Subcutaneous abdominal adipose tissue (tissue), 5 donors: ENCODE measurements at regions not wholly inside any gene's neighbourhood (a gene's known extent, or its start where the extent isn't known, plus 50 kb on each side); places are given as distances from the start of the nearest gene placed in this dataset.

Experiments used
- H3K27ac ChIP-seq: one replicate; pipeline ENCODE4 v1.7.0; 2013; ENCODE audit warnings: low read depth, mild to moderate bottlenecking, inconsistent platforms, low read length, moderate library complexity
- H3K27me3 ChIP-seq, 5 donors: one replicate each; pipeline ENCODE4 v1.7.0; 2013; ENCODE audit warnings: low read length in 5 of 5, inconsistent platforms in 1 of 5; ENCODE audit not compliant: control insufficient read depth in 5 of 5, insufficient read depth in 4 of 5
- H3K36me3 ChIP-seq, 5 donors: one replicate each; pipeline ENCODE4 v1.7.0; 2013; ENCODE audit warnings: low read length in 5 of 5; ENCODE audit not compliant: control insufficient read depth in 5 of 5, insufficient read depth in 5 of 5
- H3K4me1 ChIP-seq, 5 donors: one replicate each; pipeline ENCODE4 v1.7.0; 2013; ENCODE audit warnings: low read length in 5 of 5, mild to moderate bottlenecking in 3 of 5, moderate library complexity in 1 of 5; ENCODE audit not compliant: control insufficient read depth in 5 of 5, insufficient read depth in 5 of 5
- H3K4me3 ChIP-seq, 5 donors: one replicate each; pipeline ENCODE4 v1.7.0; 2013; ENCODE audit warnings: low read length in 5 of 5, low read depth in 1 of 5
- H3K9ac ChIP-seq, 5 donors: one replicate each; pipeline ENCODE4 v1.7.0; 2013; ENCODE audit warnings: low read length in 5 of 5, mild to moderate bottlenecking in 4 of 5, moderate library complexity in 3 of 5
- H3K9me3 ChIP-seq, 5 donors: one replicate each; pipeline ENCODE4 v1.7.0; 2013; ENCODE audit warnings: low read length in 5 of 5; ENCODE audit not compliant: control insufficient read depth in 5 of 5
- donor health status: healthy.
- donor health status: healthy.
- donor health status: healthy.
- donor health status: healthy.
- donor health status: healthy.

- no peaks in the 10 kb centered on the region for H3K9me3 ChIP-seq
- no peak overlapping the region for H3K9ac ChIP-seq
- no peak overlapping the region for H3K27ac ChIP-seq
- no peaks in the 10 kb centered on the region for H3K27me3 ChIP-seq
- H3K4me1 ChIP-seq, result no peaks in the 10 kb centered on the region
- no peaks in the 10 kb centered on the region for H3K36me3 ChIP-seq
- no peak overlapping the region for H3K4me3 ChIP-seq
Measured at GRCh38 chr12:41719214-41719613, 425.5 kb downstream of the GXYLT1 start.

DNA sequence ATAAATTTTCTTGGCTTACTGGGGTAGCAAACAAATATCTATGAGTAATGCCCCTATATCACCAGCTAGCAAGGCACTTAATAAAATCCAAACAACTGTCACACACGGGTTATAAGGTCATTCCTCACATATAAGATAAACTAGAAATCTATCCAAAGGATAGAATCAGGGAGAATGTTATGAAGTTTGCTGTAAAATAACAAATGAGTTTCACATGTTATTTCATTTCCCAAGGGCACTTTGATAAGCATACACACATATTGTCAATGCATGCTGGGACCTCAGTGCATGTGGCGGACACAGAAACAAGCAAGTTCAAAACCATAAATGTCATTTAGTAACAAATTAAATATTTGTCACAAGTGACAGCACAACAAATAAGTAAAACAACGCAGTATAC is 429.4 kb downstream of the GXYLT1 start:
- Histone ChIP-seq H3K9ac (no peak overlapping the region), H3K4me1 (no peaks in the 10 kb centered on the region)

GRCh38 chr12:41709463-41710285 is 435.0 kb downstream of the GXYLT1 start:
- no peak overlapping the region for H3K9ac ChIP-seq
- H3K4me1 ChIP-seq, result no peaks in the 10 kb centered on the region
- H3K27me3 ChIP-seq, result no peaks in the 10 kb centered on the region
- H3K27ac ChIP-seq, result no peak overlapping the region
- H3K4me3 ChIP-seq, result no peak overlapping the region
- no peaks in the 10 kb centered on the region for H3K36me3 ChIP-seq
- H3K9me3 ChIP-seq, result no peaks in the 10 kb centered on the region

More for the DNA sequence above, 429.4 kb downstream of the GXYLT1 start:
- no peaks in the 10 kb centered on the region for H3K36me3 ChIP-seq
- no peaks in the 10 kb centered on the region for H3K9me3 ChIP-seq
- H3K4me3 ChIP-seq, result no peak overlapping the region
- no peak overlapping the region for H3K27ac ChIP-seq
- no peaks in the 10 kb centered on the region for H3K27me3 ChIP-seq

GRCh38 chr12:41709012-41709411 is 435.7 kb downstream of the GXYLT1 start:
- no peak overlapping the region for H3K27ac ChIP-seq
- H3K36me3 ChIP-seq, result no peaks in the 10 kb centered on the region
- no peaks in the 10 kb centered on the region for H3K4me1 ChIP-seq
- H3K9ac ChIP-seq, result no peak overlapping the region
- H3K27me3 ChIP-seq, result no peaks in the 10 kb centered on the region
- H3K4me3 ChIP-seq, result no peak overlapping the region
- H3K9me3 ChIP-seq, result no peaks in the 10 kb centered on the region

GRCh38 chr12:41706376-41706775 is 438.3 kb downstream of the GXYLT1 start:
- Histone ChIP-seq H3K9ac (no peak overlapping the region), H3K36me3 (no peaks in the 10 kb centered on the region), H3K27me3 (no peaks in the 10 kb centered on the region), H3K9me3 (no peaks in the 10 kb centered on the region), H3K4me1 (no peaks in the 10 kb centered on the region), H3K4me3 (no peak overlapping the region), H3K27ac (no peak overlapping the region)

- Histone ChIP-seq H3K27ac (no peak overlapping the region), H3K9me3 (no peaks in the 10 kb centered on the region), H3K27me3 (no peaks in the 10 kb centered on the region), H3K4me1 (no peaks in the 10 kb centered on the region), H3K9ac (no peak overlapping the region), H3K36me3 (no peaks in the 10 kb centered on the region), H3K4me3 (no peak overlapping the region)
Measured at GRCh38 chr12:41701943-41702601, 442.6 kb downstream of the GXYLT1 start.

GRCh38 chr12:41700940-41701339 is 443.7 kb downstream of the GXYLT1 start:
- Histone ChIP-seq H3K9ac (no peak overlapping the region), H3K36me3 (no peaks in the 10 kb centered on the region), H3K4me3 (no peak overlapping the region), H3K9me3 (no peaks in the 10 kb centered on the region), H3K4me1 (no peaks in the 10 kb centered on the region), H3K27me3 (no peaks in the 10 kb centered on the region), H3K27ac (no peak overlapping the region)

DNA sequence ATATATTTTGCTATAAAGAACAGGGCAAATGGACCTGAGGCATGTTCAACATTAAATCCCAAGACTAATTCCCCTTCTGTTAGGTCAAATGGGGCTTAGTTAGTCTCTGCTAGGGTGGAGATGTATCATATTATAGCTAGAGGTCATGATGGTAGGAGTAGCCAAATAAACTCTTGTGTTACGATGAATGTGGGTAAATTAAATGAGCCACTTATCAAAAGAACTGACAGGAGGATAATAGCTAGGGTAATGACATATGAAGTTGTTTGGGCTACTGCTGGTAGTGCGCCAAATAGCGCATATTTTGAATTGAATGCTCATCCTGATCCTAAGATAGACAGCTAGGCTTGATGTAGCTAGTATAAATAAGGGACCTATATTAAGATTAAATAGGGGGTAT is 445.0 kb downstream of the GXYLT1 start:
- Histone ChIP-seq H3K27ac (no peak overlapping the region), H3K4me3 (no peak overlapping the region), H3K9ac (no peak overlapping the region), H3K9me3 (no peaks in the 10 kb centered on the region), H3K4me1 (no peaks in the 10 kb centered on the region), H3K36me3 (no peaks in the 10 kb centered on the region), H3K27me3 (no peaks in the 10 kb centered on the region)

GRCh38 chr12:41697161-41697560 is 447.5 kb downstream of the GXYLT1 start:
- no peaks in the 10 kb centered on the region for H3K9me3 ChIP-seq
- H3K4me1 ChIP-seq, result no peaks in the 10 kb centered on the region
- H3K4me3 ChIP-seq, result no peak overlapping the region
- H3K9ac ChIP-seq, result no peak overlapping the region
- no peaks in the 10 kb centered on the region for H3K27me3 ChIP-seq
- H3K27ac ChIP-seq, result no peak overlapping the region
- no peaks in the 10 kb centered on the region for H3K36me3 ChIP-seq

- no peaks in the 10 kb centered on the region for H3K4me1 ChIP-seq
- no peak overlapping the region for H3K27ac ChIP-seq
- H3K4me3 ChIP-seq, result no peak overlapping the region
Measured at GRCh38 chr12:41684997-41685396, 459.7 kb downstream of the GXYLT1 start.

More at GRCh38 chr12:41684997-41685396, 459.7 kb downstream of the GXYLT1 start:
- no peaks in the 10 kb centered on the region for H3K9me3 ChIP-seq
- H3K36me3 ChIP-seq, result no peaks in the 10 kb centered on the region
- no peak overlapping the region for H3K9ac ChIP-seq
- no peaks in the 10 kb centered on the region for H3K27me3 ChIP-seq
